ENCODE measurements at regions not wholly inside any gene's neighbourhood (a gene's known extent, or its start where the extent isn't known, plus 50 kb on each side); places are given as distances from the start of the nearest gene placed in this dataset.

- H4K5ac ChIP-seq (ENCODE audit: insufficient read length, low read depth, low read length): no peak overlapping the region
- no peak overlapping the region for H3K4me3 ChIP-seq (ENCODE audit: extremely low read depth in 1 of 4, insufficient read depth in 2 of 4, low read depth in 3 of 4, low read length in 4 of 4)
- DNase-seq (ENCODE audit: low read depth in 1 of 2, low spot score in 2 of 2): no peak
- H3K4ac ChIP-seq (replicated peaks; ENCODE audit: insufficient read length, low read depth, low read length): no peak overlapping the region
- H2BK5ac ChIP-seq (ENCODE audit: low read depth, low read length): no peak overlapping the region
- no peak overlapping the region for H3K23ac ChIP-seq (ENCODE audit: insufficient read length)
- no peak overlapping the region for H3K14ac ChIP-seq (ENCODE audit: insufficient read length)
- no peak for FAIRE-seq
- H2BK15ac ChIP-seq (ENCODE audit: low read length): no peak overlapping the region
- no peaks in the 10 kb centered on the region for H3K23me2 ChIP-seq (ENCODE audit: low read depth, low read length)
- no peaks in the 10 kb centered on the region for H3K79me1 ChIP-seq (ENCODE audit: low read depth, low read length)
- H3K56ac ChIP-seq (replicated peaks; ENCODE audit: insufficient read length, low read depth, low read length): no peak overlapping the region
- H2BK12ac ChIP-seq (ENCODE audit: low read depth, low read length): no peak overlapping the region
- no peak overlapping the region for H3K4me2 ChIP-seq (ENCODE audit: insufficient read depth in 1 of 2, low read depth in 2 of 2, low read length in 2 of 2)
- no peak overlapping the region for H4K8ac ChIP-seq (ENCODE audit: extremely low read depth, insufficient read depth, low read length)
- H3K27me3 ChIP-seq (replicated peaks in 1 of 4; ENCODE audit: control insufficient read depth in 3 of 4, extremely low read depth in 1 of 4, insufficient read depth in 3 of 4, low read length in 3 of 4): no peaks in the 10 kb centered on the region
- H4K20me1 ChIP-seq (replicated peaks in 1 of 2; ENCODE audit: control insufficient read depth in 1 of 2, insufficient read depth in 2 of 2, low read length in 2 of 2): no peaks in the 10 kb centered on the region
- no peak overlapping the region for H2BK120ac ChIP-seq (replicated peaks; ENCODE audit: low read depth, low read length)
- ChIA-PET POLR2A (ENCODE audit: partially characterized antibody) (no interaction called here), CTCF (ENCODE audit: partially characterized antibody) (interaction anchor here (0.9 kb wide), 2 partner anchors 9 to 10 kb away, joined by 3 read pairs; no protein-coding TSS in a partner anchor)
- H3K4me1 ChIP-seq (replicated peaks in 1 of 4; ENCODE audit: control insufficient read depth in 3 of 4, insufficient read depth in 4 of 4, low read length in 3 of 4): peaks cover 0 to 8% (median 0%) of the 10 kb centered on the region in 4 experiments; a peak in 1 of 7 replicates
- no peak overlapping the region for H3K18ac ChIP-seq (ENCODE audit: extremely low read depth, low read length)
- no peaks in the 10 kb centered on the region for H3K79me2 ChIP-seq (ENCODE audit: control insufficient read depth in 1 of 2, insufficient read depth in 2 of 2, low read length in 2 of 2)
- H3K9me3 ChIP-seq (ENCODE audit: insufficient read depth in 2 of 2, low read depth in 1 of 2, low read length in 1 of 2): 0 out of 4 replicates have a peak, but pooled peaks cover 0 to 2% of the 10 kb centered on the region in 2 experiments
- no peaks in the 10 kb centered on the region for H3K36me3 ChIP-seq (ENCODE audit: control insufficient read depth in 2 of 4, insufficient read depth in 4 of 4, low read length in 3 of 4)
- H2AK5ac ChIP-seq (ENCODE audit: low read depth, low read length): no peak overlapping the region
- H4K91ac ChIP-seq (replicated peaks; ENCODE audit: insufficient read length, low read length): no peak overlapping the region
- no peak overlapping the region for H3K27ac ChIP-seq (ENCODE audit: low read depth, low read length)
- no peak overlapping the region for H2AFZ ChIP-seq (ENCODE audit: low read length)
- 79% methylated on average over 3 of the region's 3 CpGs; no CpG with 5 or more reads in 1 of the 2 experiments for WGBS, 2 experiments (ENCODE audit: extremely low coverage in 1 of 2, insufficient coverage in 1 of 2, insufficient read length in 1 of 2, insufficient replicate concordance in 2 of 2, low coverage in 1 of 2, low lambda C conversion rate in 2 of 2, missing lambda C conversion rate in 1 of 2)
- no peak overlapping the region for H2BK20ac ChIP-seq (ENCODE audit: low read length)
- no peak overlapping the region for H3K9ac ChIP-seq (replicated peaks in 1 of 4; ENCODE audit: extremely low read depth in 1 of 4, low read depth in 3 of 4, low read length in 3 of 4)
- TF ChIP-seq CHD1 (IDR thresholded peaks at IDR 0.05; ENCODE audit: low read depth, low read length) (no peak), HDAC2 (IDR thresholded peaks at IDR 0.05; ENCODE audit: borderline replicate concordance in 1 of 2, low read depth in 2 of 2, low read length in 2 of 2) (no peak), EZH2 (IDR thresholded peaks at IDR 0.05; ENCODE audit: low read depth, low read length, severe bottlenecking) (no peak), GABPA (IDR thresholded peaks at IDR 0.05; ENCODE audit: borderline replicate concordance, insufficient read depth, low read length) (no peak), RXRA (IDR thresholded peaks at IDR 0.05; ENCODE audit: insufficient read depth, low read depth, low read length) (no peak), CBX8 (IDR thresholded peaks at IDR 0.05; ENCODE audit: borderline replicate concordance, low read depth, low read length) (no peak), SP1 (IDR thresholded peaks at IDR 0.05; ENCODE audit: low read depth, low read length) (no peak), CTCF (IDR thresholded peaks at IDR 0.05; ENCODE audit: control extremely low read depth in 1 of 3, insufficient read depth in 1 of 3, low read depth in 1 of 3, low read length in 3 of 3) (no peak)
- TF ChIP-seq, protein P1, sequence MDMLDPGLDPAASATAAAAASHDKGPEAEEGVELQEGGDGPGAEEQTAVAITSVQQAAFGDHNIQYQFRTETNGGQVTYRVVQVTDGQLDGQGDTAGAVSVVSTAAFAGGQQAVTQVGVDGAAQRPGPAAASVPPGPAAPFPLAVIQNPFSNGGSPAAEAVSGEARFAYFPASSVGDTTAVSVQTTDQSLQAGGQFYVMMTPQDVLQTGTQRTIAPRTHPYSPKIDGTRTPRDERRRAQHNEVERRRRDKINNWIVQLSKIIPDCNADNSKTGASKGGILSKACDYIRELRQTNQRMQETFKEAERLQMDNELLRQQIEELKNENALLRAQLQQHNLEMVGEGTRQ (IDR thresholded peaks at IDR 0.05; ENCODE audit: low read length): no peak
Observed at GRCh38 chr6:119470893-119471542, 121.5 kb upstream of the MAN1A1 start.
